NT2/D1 (cell line): ENCODE measurements at regions not wholly inside any gene's neighbourhood (a gene's known extent, or its start where the extent isn't known, plus 50 kb on each side); places are given as distances from the start of the nearest gene placed in this dataset.

Experiments
- SUZ12 ChIP-seq: IDR thresholded peaks from 2 replicates; pipeline ENCODE4 v1.6.1; 2011; ENCODE audit not compliant: insufficient read length, insufficient read depth; ENCODE audit errors: extremely low read depth
- YY1 ChIP-seq: IDR thresholded peaks from 2 replicates; pipeline ENCODE4 v1.6.1; 2011; ENCODE audit not compliant: insufficient read length, insufficient read depth
- ZNF274 ChIP-seq: IDR thresholded peaks from 2 replicates; pipeline ENCODE4 v1.6.1; 2011; ENCODE audit warnings: mild to moderate bottlenecking, low read depth, low read length

DNA sequence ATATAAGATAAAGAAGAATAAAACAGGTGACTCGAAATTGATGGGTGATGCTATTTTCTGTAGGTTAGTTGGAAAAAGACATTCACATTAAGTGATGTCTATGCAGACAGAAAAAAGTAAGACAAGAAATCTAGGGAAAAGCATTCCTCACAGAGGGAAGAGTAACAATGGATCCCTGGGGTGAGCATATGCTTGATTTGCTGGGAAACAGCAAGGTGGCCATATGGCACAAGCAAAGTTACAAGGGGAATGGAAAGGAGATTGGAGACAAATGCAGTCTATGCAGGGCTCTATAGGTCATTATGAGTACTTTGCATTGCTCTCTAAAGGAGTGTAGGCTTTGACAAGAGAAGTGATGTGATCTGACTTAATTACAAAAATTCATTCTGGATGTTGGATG, 90.9 kb upstream of the ZNF804B start:
- TF ChIP-seq YY1: no peak
- TF ChIP-seq ZNF274: no peak
- TF ChIP-seq SUZ12: no peak
